Upper lobe of left lung (tissue), 4 donors: ENCODE measurements at regions not wholly inside any gene's neighbourhood (a gene's known extent, or its start where the extent isn't known, plus 50 kb on each side); places are given as distances from the start of the nearest gene placed in this dataset.

Experiments
- EP300 ChIP-seq, 4 donors: sonication (generic); formaldehyde crosslinking; IDR thresholded peaks; one replicate each; pipeline ENCODE4 v1.5.1; 2017; ENCODE audit warnings: antibody characterized with exemption in 4 of 4, control low read depth in 2 of 4
- POLR2A ChIP-seq, 4 donors: fragments of 450-650 bp; IDR thresholded peaks; one replicate each; pipeline ENCODE4 v1.5.1; 2016 to 2017; ENCODE audit warnings: antibody characterized with exemption in 4 of 4, mild to moderate bottlenecking in 2 of 4
- POLR2AphosphoS5 ChIP-seq, 2 donors: sonication (generic); formaldehyde crosslinking; IDR thresholded peaks; one replicate each; pipeline ENCODE4 v1.5.1; 2017; ENCODE audit warnings: antibody characterized with exemption in 2 of 2
- TF ChIP-seq, protein P1 (sequence below), 6 experiments: fragments of 450-650 bp in 4 of 6; fragments of 200-600 bp in 2 of 6; sonication (generic) in 2 of 6; IDR thresholded peaks; one replicate each; pipeline ENCODE4 v1.5.1; 2016 to 2019; ENCODE audit warnings: antibody characterized with exemption in 6 of 6

DNA sequence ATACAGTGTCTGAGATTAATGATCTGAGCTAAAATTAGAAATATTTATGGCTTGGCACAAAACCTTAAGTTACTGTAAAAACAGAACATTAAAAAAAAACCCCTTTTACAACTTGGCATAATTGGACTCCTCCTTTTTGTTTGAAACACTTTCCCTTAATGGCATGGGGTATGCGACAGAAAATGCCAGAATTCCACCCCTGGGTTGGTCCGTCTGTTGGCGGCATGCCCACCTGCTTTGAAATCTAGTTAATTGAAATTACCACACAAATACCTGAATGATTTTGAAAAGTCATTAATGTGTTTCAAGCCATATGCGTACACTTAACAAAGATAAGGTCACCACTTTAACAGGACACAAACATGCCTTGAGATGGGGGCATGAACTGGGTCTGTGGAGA lies 175.1 kb upstream of the FOXQ1 start:
- TF ChIP-seq, protein P1, sequence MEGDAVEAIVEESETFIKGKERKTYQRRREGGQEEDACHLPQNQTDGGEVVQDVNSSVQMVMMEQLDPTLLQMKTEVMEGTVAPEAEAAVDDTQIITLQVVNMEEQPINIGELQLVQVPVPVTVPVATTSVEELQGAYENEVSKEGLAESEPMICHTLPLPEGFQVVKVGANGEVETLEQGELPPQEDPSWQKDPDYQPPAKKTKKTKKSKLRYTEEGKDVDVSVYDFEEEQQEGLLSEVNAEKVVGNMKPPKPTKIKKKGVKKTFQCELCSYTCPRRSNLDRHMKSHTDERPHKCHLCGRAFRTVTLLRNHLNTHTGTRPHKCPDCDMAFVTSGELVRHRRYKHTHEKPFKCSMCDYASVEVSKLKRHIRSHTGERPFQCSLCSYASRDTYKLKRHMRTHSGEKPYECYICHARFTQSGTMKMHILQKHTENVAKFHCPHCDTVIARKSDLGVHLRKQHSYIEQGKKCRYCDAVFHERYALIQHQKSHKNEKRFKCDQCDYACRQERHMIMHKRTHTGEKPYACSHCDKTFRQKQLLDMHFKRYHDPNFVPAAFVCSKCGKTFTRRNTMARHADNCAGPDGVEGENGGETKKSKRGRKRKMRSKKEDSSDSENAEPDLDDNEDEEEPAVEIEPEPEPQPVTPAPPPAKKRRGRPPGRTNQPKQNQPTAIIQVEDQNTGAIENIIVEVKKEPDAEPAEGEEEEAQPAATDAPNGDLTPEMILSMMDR (IDR thresholded peaks at IDR 0.05), result no peak
- TF ChIP-seq POLR2AphosphoS5 (IDR thresholded peaks at IDR 0.05) (no peak), EP300 (IDR thresholded peaks at IDR 0.05) (no peak), POLR2A (IDR thresholded peaks at IDR 0.05) (no peak)
